H1 (cell line): ENCODE measurements at regions not wholly inside any gene's neighbourhood (a gene's known extent, or its start where the extent isn't known, plus 50 kb on each side); places are given as distances from the start of the nearest gene placed in this dataset.

Experiments used
- CTCF ChIA-PET: fragments of 300-600 bp; sonication (Branson Sonifier 250); formaldehyde crosslinking; loops from one replicate; lab custom pipeline; 2021; ENCODE audit not compliant: partially characterized antibody; lab: Charles Lee
- POLR2A ChIA-PET: fragments of 300-600 bp; sonication (Branson Sonifier 250); formaldehyde crosslinking; loops from one replicate; lab custom pipeline; 2021; ENCODE audit warnings: inconsistent platforms; ENCODE audit not compliant: partially characterized antibody; lab: Charles Lee
- DNase-seq, 2 experiments: peaks; one replicate each; pipeline versions ENCODE4 v3.0.0 to v3.0.0-alpha.2; 2010 to 2022; ENCODE audit warnings: low spot score in 2 of 2, low read depth in 1 of 2, mixed read lengths in 1 of 2
- FAIRE-seq: peaks from 2 replicates; lab custom pipeline; 2011; peaks lifted over from hg19 to GRCh38; lab: Jason Lieb, UNC
- H2AFZ ChIP-seq: 2 replicates; pipeline ENCODE4 v1.8.1; 2012; ENCODE audit warnings: low read length, inconsistent platforms
- H2AK5ac ChIP-seq: 2 replicates; pipeline ENCODE4 v1.6.1; 2013; ENCODE audit warnings: low read depth, low read length
- H2BK120ac ChIP-seq: replicated peaks from 2 replicates; pipeline ENCODE3; 2013; ENCODE audit warnings: low read depth, low read length, inconsistent platforms
- H2BK12ac ChIP-seq: 2 replicates; pipeline ENCODE4 v1.6.1; 2013; ENCODE audit warnings: low read depth, low read length
- H2BK15ac ChIP-seq: 2 replicates; pipeline ENCODE4 v1.6.1; 2013; ENCODE audit warnings: low read length
- H2BK20ac ChIP-seq: 2 replicates; pipeline ENCODE4 v1.6.1; 2013; ENCODE audit warnings: low read length
- H2BK5ac ChIP-seq: 2 replicates; pipeline ENCODE4 v1.6.1; 2013; ENCODE audit warnings: low read depth, low read length
- H3K14ac ChIP-seq: 2 replicates; pipeline ENCODE4 v1.6.1; 2013; ENCODE audit warnings: inconsistent platforms; ENCODE audit not compliant: insufficient read length
- H3K18ac ChIP-seq: 2 replicates; pipeline ENCODE4 v1.6.1; 2013; ENCODE audit warnings: low read length; ENCODE audit errors: extremely low read depth
- H3K23ac ChIP-seq: 2 replicates; pipeline ENCODE4 v1.6.1; 2013; ENCODE audit warnings: inconsistent platforms; ENCODE audit not compliant: insufficient read length
- H3K23me2 ChIP-seq: 2 replicates; pipeline ENCODE4 v1.6.1; 2013; ENCODE audit warnings: low read depth, low read length
- H3K27ac ChIP-seq: 2 replicates; pipeline ENCODE4 v1.6.1; 2011; ENCODE audit warnings: low read depth, low read length, inconsistent platforms
- H3K27me3 ChIP-seq, 4 experiments: replicated peaks in 1 of 4; 1 replicate in 1 of 4; 2 replicates in 3 of 4; pipeline versions ENCODE4 v1.6.1 to v1.8.1; 2011 to 2013; ENCODE audit warnings: low read length in 3 of 4, mild to moderate bottlenecking in 3 of 4, inconsistent platforms in 2 of 4, mixed read lengths in 2 of 4, moderate library complexity in 1 of 4; ENCODE audit not compliant: control insufficient read depth in 3 of 4, insufficient read depth in 3 of 4; ENCODE audit errors: extremely low read depth in 1 of 4
- H3K36me3 ChIP-seq, 4 experiments: 2 replicates each; pipeline versions ENCODE4 v1.6.1 to v1.8.1; 2011 to 2013; ENCODE audit warnings: mild to moderate bottlenecking in 4 of 4, low read length in 3 of 4, moderate library complexity in 2 of 4, control low read depth in 1 of 4, inconsistent platforms in 1 of 4; ENCODE audit not compliant: insufficient read depth in 4 of 4, control insufficient read depth in 2 of 4
- H3K4ac ChIP-seq: replicated peaks from 2 replicates; pipeline ENCODE3; 2013; ENCODE audit warnings: low read length, low read depth, mixed read lengths, inconsistent platforms; ENCODE audit not compliant: insufficient read length
- H3K4me1 ChIP-seq, 4 experiments: replicated peaks in 1 of 4; 1 replicate in 1 of 4; 2 replicates in 3 of 4; pipeline versions ENCODE4 v1.6.1 to v1.8.1; 2011 to 2013; ENCODE audit warnings: low read length in 3 of 4, inconsistent platforms in 2 of 4, mixed read lengths in 1 of 4; ENCODE audit not compliant: insufficient read depth in 4 of 4, control insufficient read depth in 3 of 4
- H3K4me2 ChIP-seq, 2 experiments: 2 replicates each; pipeline versions ENCODE4 v1.6.1 to v1.8.1; 2011 to 2013; ENCODE audit warnings: low read depth in 2 of 2, low read length in 2 of 2, control low read depth in 1 of 2, inconsistent platforms in 1 of 2, mild to moderate bottlenecking in 1 of 2; ENCODE audit not compliant: insufficient read depth in 1 of 2
- H3K4me3 ChIP-seq, 4 experiments: fragments of 200-600, 300-600 bp in 1 of 4; sonication (generic), shearing (Covaris generic), sonication (Bioruptor Twin) in 1 of 4; 2 replicates each; pipeline versions ENCODE4 v1.5.1 to v1.8.1; 2011 to 2016; ENCODE audit warnings: low read length in 4 of 4, low read depth in 3 of 4, control low read depth in 2 of 4, inconsistent platforms in 2 of 4, mild to moderate bottlenecking in 2 of 4, mixed read lengths in 1 of 4, moderate library complexity in 1 of 4; ENCODE audit not compliant: insufficient read depth in 2 of 4; ENCODE audit errors: extremely low read depth in 1 of 4
- H3K56ac ChIP-seq: replicated peaks from 2 replicates; pipeline ENCODE3; 2013; ENCODE audit warnings: low read depth, mild to moderate bottlenecking, mixed read lengths, low read length, inconsistent platforms; ENCODE audit not compliant: insufficient read length
- H3K79me1 ChIP-seq: 2 replicates; pipeline ENCODE4 v1.6.1; 2013; ENCODE audit warnings: low read depth, low read length, control low read depth
- H3K79me2 ChIP-seq, 2 experiments: 2 replicates each; pipeline versions ENCODE4 v1.6.1 to v1.8.1; 2012 to 2013; ENCODE audit warnings: low read length in 2 of 2, mild to moderate bottlenecking in 2 of 2, inconsistent platforms in 1 of 2; ENCODE audit not compliant: insufficient read depth in 2 of 2, control insufficient read depth in 1 of 2
- H3K9ac ChIP-seq, 4 experiments: replicated peaks in 1 of 4; 1 replicate in 1 of 4; 2 replicates in 3 of 4; pipeline versions ENCODE4 v1.6.1 to v1.8.1; 2011 to 2013; ENCODE audit warnings: low read depth in 3 of 4, low read length in 3 of 4, control low read depth in 2 of 4, mild to moderate bottlenecking in 2 of 4, moderate library complexity in 2 of 4, inconsistent platforms in 1 of 4; ENCODE audit errors: extremely low read depth in 1 of 4
- H3K9me3 ChIP-seq, 2 experiments: 2 replicates each; pipeline versions ENCODE4 v1.6.1 to v1.8.1; 2012 to 2013; ENCODE audit warnings: mild to moderate bottlenecking in 2 of 2, moderate library complexity in 2 of 2, control low read depth in 1 of 2, inconsistent platforms in 1 of 2, low read depth in 1 of 2, low read length in 1 of 2, mixed read lengths in 1 of 2; ENCODE audit not compliant: insufficient read depth in 2 of 2
- H4K20me1 ChIP-seq, 2 experiments: replicated peaks in 1 of 2; 2 replicates each; pipeline versions ENCODE3 to v1.8.1; 2011 to 2013; ENCODE audit warnings: inconsistent platforms in 2 of 2, low read length in 2 of 2, mild to moderate bottlenecking in 1 of 2; ENCODE audit not compliant: insufficient read depth in 2 of 2, control insufficient read depth in 1 of 2
- H4K5ac ChIP-seq: 2 replicates; pipeline ENCODE4 v1.6.1; 2013; ENCODE audit warnings: low read length, low read depth, mixed read lengths, inconsistent platforms; ENCODE audit not compliant: insufficient read length
- H4K8ac ChIP-seq: 2 replicates; pipeline ENCODE4 v1.8.0; 2013; ENCODE audit warnings: mild to moderate bottlenecking, moderate library complexity, low read length, inconsistent platforms; ENCODE audit not compliant: insufficient read depth; ENCODE audit errors: extremely low read depth
- H4K91ac ChIP-seq: replicated peaks from 2 replicates; pipeline ENCODE3; 2013; ENCODE audit warnings: low read length, mixed read lengths, inconsistent platforms; ENCODE audit not compliant: insufficient read length
- CEBPB ChIP-seq: IDR thresholded peaks from 2 replicates; pipeline ENCODE4 v1.6.1; 2012; ENCODE audit warnings: low read depth, low read length
- PHF8 ChIP-seq: fragments of 200-600 bp; sonication (generic); conservative IDR thresholded peaks from 2 replicates; pipeline ENCODE4 v1.7.1; 2012; ENCODE audit warnings: low read depth, mild to moderate bottlenecking, inconsistent platforms, low read length, moderate library complexity
- RFX5 ChIP-seq: IDR thresholded peaks from 2 replicates; pipeline ENCODE4 v1.6.1; 2011; ENCODE audit warnings: low read depth, low read length, improper control_type of control experiment, borderline replicate concordance
- WGBS, 2 experiments: shearing (Covaris generic) in 1 of 2; methylation state at CpG; one replicate each; pipeline versions ENCODE4 v1.1.6 to v1.1.7; 2013 to 2015; ENCODE audit warnings: low lambda C conversion rate in 2 of 2, mixed read lengths in 2 of 2, inconsistent platforms in 1 of 2, low coverage in 1 of 2, missing lambda C conversion rate in 1 of 2; ENCODE audit not compliant: insufficient replicate concordance in 2 of 2, insufficient coverage in 1 of 2, insufficient read length in 1 of 2; ENCODE audit errors: extremely low coverage in 1 of 2, missing lambda C conversion rate in 1 of 2; 5-methylcytosine and 5-hydroxymethylcytosine counted together

DNA sequence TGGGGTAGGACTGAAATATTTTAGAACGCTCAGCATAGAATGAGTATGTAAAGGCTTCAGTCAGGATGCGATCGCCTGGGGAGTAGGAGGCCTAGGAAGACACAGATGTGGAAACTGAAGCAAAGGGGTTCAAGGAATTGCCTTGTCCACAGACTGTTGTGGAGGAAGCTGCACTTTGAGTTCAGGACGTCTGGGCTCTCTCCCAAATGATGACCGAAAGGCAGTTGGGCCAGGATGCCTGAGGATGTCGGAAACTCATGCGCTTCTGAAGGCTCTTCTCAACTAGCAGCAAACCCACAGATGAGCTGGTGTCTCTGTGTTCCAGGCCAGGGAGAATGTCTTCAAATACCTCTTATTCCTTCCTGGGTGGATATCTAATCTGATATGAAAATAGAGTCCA is 146.2 kb upstream of the SULF2 start:
- Histone ChIP-seq H3K18ac (no peak overlapping the region), H4K20me1 (no peaks in the 10 kb centered on the region), H4K5ac (no peak overlapping the region), H2AFZ (no peak overlapping the region), H3K4me3 (no peak overlapping the region), H3K9ac (no peak overlapping the region), H3K27ac (no peak overlapping the region), H3K36me3 (no peaks in the 10 kb centered on the region), H2BK5ac (no peak overlapping the region), H2BK20ac (no peak overlapping the region), H3K9me3 (no peaks in the 10 kb centered on the region), H3K79me2 (no peaks in the 10 kb centered on the region), H2BK15ac (no peak overlapping the region), H4K91ac (no peak overlapping the region), H3K23me2 (no peaks in the 10 kb centered on the region), H2BK120ac (no peak overlapping the region), H4K8ac (no peak overlapping the region), H3K4me1 (no peaks in the 10 kb centered on the region), H3K27me3 (no peaks in the 10 kb centered on the region), H3K14ac (no peak overlapping the region), H2AK5ac (no peak overlapping the region), H2BK12ac (no peak overlapping the region), H3K4ac (no peak overlapping the region), H3K56ac (no peak overlapping the region), H3K23ac (no peak overlapping the region), H3K4me2 (no peak overlapping the region), H3K79me1 (no peaks in the 10 kb centered on the region)
- FAIRE-seq (no peak), DNase-seq (no peak)
- POLR2A ChIA-PET, result no interaction called here
- no peak for TF ChIP-seq RFX5
- no peak for TF ChIP-seq CEBPB
- TF ChIP-seq PHF8, result no peak
- CTCF ChIA-PET, result interaction anchor here (0.7 to 1.5 kb wide), 2 partner anchors 381 to 690 kb away, joined by 3 to 4 read pairs; no protein-coding TSS in a partner anchor
- WGBS, 2 experiments, result 84% methylated on average over 7 of the region's 7 CpGs; no CpG with 5 or more reads in 1 of the 2 experiments
